K562 (cell line): ENCODE measurements at regions not wholly inside any gene's neighbourhood (a gene's known extent, or its start where the extent isn't known, plus 50 kb on each side); places are given as distances from the start of the nearest gene placed in this dataset.

Experiments used
- ATAC-seq: fragments of 200-7000 bp; cut with Tn5 transposase; 3 replicates; pipeline ENCODE4 v1.9.1; 2020; ENCODE audit warnings: moderate library complexity
- BruUV-seq: library from RNA; stranded (reverse); fragments of 400-500 nt; replicated peaks from 2 replicates; lab custom pipeline; 2021; lab: Mats Ljungman, UMichigan
- CTCF ChIA-PET: fragments of 300-600 bp; formaldehyde crosslinking; extraction: SDS; loops from one replicate; lab custom pipeline; 2021; ENCODE audit warnings: low intra/inter-chr PET ratio; lab: Yijun Ruan, JAX
- POLR2A ChIA-PET: fragments of 300-600, 350-650 bp; sonication (Branson Sonifier 250); formaldehyde crosslinking; extraction: SDS; loops from one replicate; lab custom pipeline; 2021; ENCODE audit warnings: antibody characterized with exemption, inconsistent platforms; lab: Yijun Ruan, JAX
- DNase-seq, 4 experiments: peaks; one replicate each; pipeline versions ENCODE4 v3.0.0 to v3.0.0-alpha.2; 2011 to 2018; ENCODE audit warnings: low spot score in 3 of 4, mixed read lengths in 3 of 4; ENCODE audit errors: extremely low read depth in 1 of 4
- FAIRE-seq: peaks from 2 replicates; lab custom pipeline; 2011; peaks lifted over from hg19 to GRCh38; lab: Jason Lieb, UNC
- H2AFZ ChIP-seq: 2 replicates; pipeline ENCODE4 v1.6.0; 2011; ENCODE audit warnings: low read depth, low read length, control low read depth, inconsistent platforms
- H3K27ac ChIP-seq: fragments of 200-600 bp; 3 replicates; pipeline ENCODE4 v1.8.0; 2011; ENCODE audit warnings: low read depth, mild to moderate bottlenecking, control low read depth, inconsistent platforms, low read length, moderate library complexity, mixed read lengths; ENCODE audit errors: extremely low read depth
- H3K27me3 ChIP-seq, 2 experiments: fragments of 300-600 bp in 1 of 2; 2 replicates in 1 of 2; 3 replicates in 1 of 2; pipeline versions ENCODE4 v1.6.0 to v1.8.0; 2011; ENCODE audit warnings: inconsistent platforms in 2 of 2, low read length in 2 of 2, mild to moderate bottlenecking in 1 of 2, mixed read lengths in 1 of 2, moderate library complexity in 1 of 2; ENCODE audit not compliant: control insufficient read depth in 2 of 2, insufficient read depth in 2 of 2
- H3K36me3 ChIP-seq: fragments of 300-600 bp; 3 replicates; pipeline ENCODE4 v1.8.0; 2011; ENCODE audit warnings: mild to moderate bottlenecking, low read length, inconsistent platforms; ENCODE audit not compliant: control insufficient read depth, insufficient read depth
- H3K4me1 ChIP-seq, 2 experiments: fragments of 200-600 bp in 1 of 2; replicated peaks in 1 of 2; 2 replicates in 1 of 2; 3 replicates in 1 of 2; pipeline versions ENCODE4 v1.5.1 to v1.8.0; 2011; ENCODE audit warnings: inconsistent platforms in 2 of 2, low read length in 2 of 2, mild to moderate bottlenecking in 1 of 2, mixed read lengths in 1 of 2, moderate library complexity in 1 of 2; ENCODE audit not compliant: control insufficient read depth in 2 of 2, insufficient read depth in 2 of 2
- H3K4me2 ChIP-seq: 2 replicates; pipeline ENCODE4 v1.6.1; 2011; ENCODE audit warnings: low read length, control low read depth, inconsistent platforms, mixed read lengths; ENCODE audit not compliant: insufficient read depth
- H3K4me3 ChIP-seq: fragments of 200-600 bp; sonication (generic), shearing (Covaris generic); 2 replicates; pipeline ENCODE4 v1.5.1; 2016; ENCODE audit warnings: control low read depth, inconsistent platforms
- H3K79me2 ChIP-seq: fragments of 200-600 bp; 3 replicates; pipeline ENCODE4 v1.8.0; 2011; ENCODE audit warnings: low read length, inconsistent platforms; ENCODE audit not compliant: control insufficient read depth, insufficient read depth
- H3K9ac ChIP-seq, 2 experiments: 2 replicates each; pipeline versions ENCODE4 v1.6.0 to v1.6.1; 2011; ENCODE audit warnings: low read depth in 2 of 2, low read length in 2 of 2, control low read depth in 1 of 2, inconsistent platforms in 1 of 2, mild to moderate bottlenecking in 1 of 2, mixed read lengths in 1 of 2; ENCODE audit not compliant: insufficient read depth in 1 of 2
- H3K9me1 ChIP-seq: one replicate; pipeline ENCODE4 v1.6.0; 2011; ENCODE audit warnings: inconsistent platforms, mild to moderate bottlenecking, low read length, moderate library complexity; ENCODE audit not compliant: control insufficient read depth, insufficient read depth
- H3K9me3 ChIP-seq: replicated peaks from 2 replicates; pipeline ENCODE4 v1.5.1; 2011; ENCODE audit warnings: low read depth, low read length, inconsistent platforms; ENCODE audit not compliant: control insufficient read depth, insufficient read depth
- H4K20me1 ChIP-seq: replicated peaks from 2 replicates; pipeline ENCODE4 v1.6.1; 2011; ENCODE audit warnings: low read length, inconsistent platforms, mixed read lengths; ENCODE audit not compliant: control insufficient read depth, insufficient read depth
- CBFB ChIP-seq: sonication (generic); formaldehyde crosslinking; IDR thresholded peaks from 2 replicates; pipeline ENCODE4 v1.4.0; 2020; ENCODE audit warnings: mild to moderate bottlenecking, missing genetic modification reagents
- FIP1L1 ChIP-seq: fragments of 200-400 bp; formaldehyde crosslinking; IDR thresholded peaks from 2 replicates; pipeline ENCODE4 v1.6.1; 2018; ENCODE audit warnings: mild to moderate bottlenecking, low read depth, low read length; ENCODE audit not compliant: poor library complexity, severe bottlenecking
- KDM5B ChIP-seq: fragments of 200-600 bp; sonication (generic); IDR thresholded peaks from 2 replicates; pipeline ENCODE4 v1.6.1; 2012; ENCODE audit warnings: low read depth, mild to moderate bottlenecking, moderate library complexity, low read length, control low read depth, inconsistent platforms; ENCODE audit not compliant: insufficient replicate concordance
- RAD51 ChIP-seq: fragments of 450-650 bp; IDR thresholded peaks from 2 replicates; pipeline ENCODE4 v1.7.1; 2016; ENCODE audit warnings: low read depth, mild to moderate bottlenecking, borderline replicate concordance
- RBM15 ChIP-seq: fragments of 200-400 bp; formaldehyde crosslinking; IDR thresholded peaks from 2 replicates; pipeline ENCODE4 v1.6.1; 2018; ENCODE audit warnings: mild to moderate bottlenecking, low read length, moderate library complexity; ENCODE audit not compliant: insufficient read depth
- ZNF408 ChIP-seq: fragments of 250-450 bp; sonication (Bioruptor Pico); IDR thresholded peaks from 2 replicates; pipeline ENCODE4 v1.4.0; 2020; ENCODE audit warnings: low read depth, mild to moderate bottlenecking, moderate library complexity
- WGBS: fragments of 100-300 bp; shearing (Covaris generic); methylation state at CpG from one replicate; pipeline ENCODE4 v1.1.6; 2016; ENCODE audit warnings: low coverage, mixed read lengths; ENCODE audit not compliant: insufficient coverage; ENCODE audit errors: missing lambda C conversion rate; 5-methylcytosine and 5-hydroxymethylcytosine counted together
- in situ Hi-C: fragments of 300-500 bp; cut with MboI; formaldehyde crosslinking; loops from 4 replicates; pipeline ENCODE4 v1.15.0; 2018; ENCODE audit warnings: inconsistent platforms, mixed read lengths
- intact Hi-C: fragments of 100-400 bp; cut with micrococcal nuclease; formaldehyde crosslinking; loops from 2 replicates; pipeline ENCODE4 v1.14.2; 2022
- TF ChIP-seq, protein P1 (sequence below): fragments of 450-650 bp; IDR thresholded peaks from 2 replicates; pipeline ENCODE4 v1.6.1; 2017; ENCODE audit warnings: antibody characterized with exemption
- TF ChIP-seq, protein P2 (sequence below): fragments of 250-450 bp; sonication (Bioruptor Pico); IDR thresholded peaks from 2 replicates; pipeline ENCODE4 v1.4.0; 2020; ENCODE audit warnings: borderline replicate concordance
- TF ChIP-seq, protein P3 (sequence below): fragments of 250-450 bp; sonication (Bioruptor Pico); IDR thresholded peaks from 2 replicates; pipeline ENCODE4 v1.8.0; 2021; ENCODE audit warnings: moderate library complexity, mild to moderate bottlenecking, inconsistent platforms
- TF ChIP-seq, protein P4 (sequence below), 2 experiments: fragments of 450-650 bp in 1 of 2; IDR thresholded peaks; 2 replicates each; pipeline ENCODE4 v1.6.1; 2011 to 2017; ENCODE audit warnings: low read depth in 2 of 2, antibody characterized with exemption in 1 of 2, borderline replicate concordance in 1 of 2, low read length in 1 of 2, mild to moderate bottlenecking in 1 of 2, mixed read lengths in 1 of 2; ENCODE audit not compliant: control insufficient read depth in 1 of 2

DNA sequence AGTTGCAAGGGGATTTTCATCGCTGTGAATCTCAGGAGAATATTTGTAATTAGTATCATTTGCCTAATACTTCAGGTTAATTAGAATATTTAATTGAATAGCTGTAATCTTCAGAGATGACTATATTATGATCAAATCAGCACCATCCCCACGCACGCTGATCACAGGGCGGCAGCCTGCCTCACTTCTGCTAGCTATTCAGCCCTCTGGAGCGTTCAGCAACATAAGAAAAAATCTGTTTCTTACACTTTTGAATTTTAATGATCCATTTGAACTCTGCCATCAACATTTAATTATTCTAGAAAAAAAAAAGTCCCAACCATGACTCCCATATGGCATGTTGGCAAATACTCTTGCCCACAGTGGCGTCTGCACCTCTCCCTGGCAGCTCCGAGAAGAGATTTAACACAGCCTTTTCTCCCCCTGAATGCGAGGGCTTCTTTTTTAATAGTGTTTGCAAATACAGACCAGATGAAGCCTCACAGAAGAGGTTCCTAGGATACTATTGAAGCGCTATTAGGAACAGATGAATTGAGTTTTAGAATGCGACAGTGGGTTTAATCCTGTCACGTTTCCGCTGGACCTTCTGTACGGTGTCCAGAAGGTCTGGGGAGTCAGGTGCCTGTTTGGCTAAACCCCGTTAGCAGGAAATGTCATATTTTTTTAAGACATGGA lies 731.9 kb upstream of the SALL3 start (continued):
- TF ChIP-seq KDM5B, result no peak

DNA sequence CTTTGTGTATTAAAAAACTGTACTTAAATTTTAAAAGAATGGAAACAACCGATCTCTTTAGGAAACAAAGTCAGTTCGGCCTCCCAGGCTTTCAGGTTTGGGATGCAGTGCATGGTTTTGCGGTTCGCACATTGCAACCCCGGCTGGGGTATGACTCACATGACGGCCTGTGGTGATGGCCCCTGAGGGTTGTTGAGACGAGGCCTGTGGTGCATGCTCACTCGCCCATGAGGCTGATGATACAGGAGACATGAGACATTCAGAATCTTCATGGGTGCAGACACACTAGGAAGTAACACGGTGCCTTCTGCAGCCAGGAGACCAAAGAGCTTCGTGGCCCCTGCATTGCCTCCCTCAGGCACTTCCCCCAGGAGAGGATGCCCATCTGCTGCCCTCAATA lies 724.6 kb upstream of the SALL3 start:
- Histone ChIP-seq H3K9me3 (no peaks in the 10 kb centered on the region), H3K9me1 (no peaks in the 10 kb centered on the region), H3K4me2 (no peak overlapping the region), H3K27ac (no peak overlapping the region), H3K4me3 (no peak overlapping the region), H3K36me3 (no peaks in the 10 kb centered on the region), H3K4me1 (no peaks in the 10 kb centered on the region), H3K79me2 (no peaks in the 10 kb centered on the region), H4K20me1 (no peaks in the 10 kb centered on the region), H3K27me3 (no peaks in the 10 kb centered on the region), H2AFZ (no peak overlapping the region), H3K9ac (no peak overlapping the region)
- under 1% methylated on average over 8 of the region's 10 CpGs for WGBS
- DNase-seq (no peak), FAIRE-seq (no peak), ATAC-seq (no peak)
- POLR2A ChIA-PET, result no interaction called here
- in situ Hi-C loops (no loop called here), intact Hi-C loops (no loop called here)
- CTCF ChIA-PET, result no interaction called here
- no TSS peak for BruUV-seq
- TF ChIP-seq, protein P1, sequence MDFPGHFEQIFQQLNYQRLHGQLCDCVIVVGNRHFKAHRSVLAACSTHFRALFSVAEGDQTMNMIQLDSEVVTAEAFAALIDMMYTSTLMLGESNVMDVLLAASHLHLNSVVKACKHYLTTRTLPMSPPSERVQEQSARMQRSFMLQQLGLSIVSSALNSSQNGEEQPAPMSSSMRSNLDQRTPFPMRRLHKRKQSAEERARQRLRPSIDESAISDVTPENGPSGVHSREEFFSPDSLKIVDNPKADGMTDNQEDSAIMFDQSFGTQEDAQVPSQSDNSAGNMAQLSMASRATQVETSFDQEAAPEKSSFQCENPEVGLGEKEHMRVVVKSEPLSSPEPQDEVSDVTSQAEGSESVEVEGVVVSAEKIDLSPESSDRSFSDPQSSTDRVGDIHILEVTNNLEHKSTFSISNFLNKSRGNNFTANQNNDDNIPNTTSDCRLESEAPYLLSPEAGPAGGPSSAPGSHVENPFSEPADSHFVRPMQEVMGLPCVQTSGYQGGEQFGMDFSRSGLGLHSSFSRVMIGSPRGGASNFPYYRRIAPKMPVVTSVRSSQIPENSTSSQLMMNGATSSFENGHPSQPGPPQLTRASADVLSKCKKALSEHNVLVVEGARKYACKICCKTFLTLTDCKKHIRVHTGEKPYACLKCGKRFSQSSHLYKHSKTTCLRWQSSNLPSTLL, result no peak
- TF ChIP-seq RAD51 (no peak), ZNF408 (CRISPR knock-in tag) (no peak), RBM15 (no peak), FIP1L1 (no peak), CBFB (CRISPR knock-in tag) (no peak)
- TF ChIP-seq, protein P2, sequence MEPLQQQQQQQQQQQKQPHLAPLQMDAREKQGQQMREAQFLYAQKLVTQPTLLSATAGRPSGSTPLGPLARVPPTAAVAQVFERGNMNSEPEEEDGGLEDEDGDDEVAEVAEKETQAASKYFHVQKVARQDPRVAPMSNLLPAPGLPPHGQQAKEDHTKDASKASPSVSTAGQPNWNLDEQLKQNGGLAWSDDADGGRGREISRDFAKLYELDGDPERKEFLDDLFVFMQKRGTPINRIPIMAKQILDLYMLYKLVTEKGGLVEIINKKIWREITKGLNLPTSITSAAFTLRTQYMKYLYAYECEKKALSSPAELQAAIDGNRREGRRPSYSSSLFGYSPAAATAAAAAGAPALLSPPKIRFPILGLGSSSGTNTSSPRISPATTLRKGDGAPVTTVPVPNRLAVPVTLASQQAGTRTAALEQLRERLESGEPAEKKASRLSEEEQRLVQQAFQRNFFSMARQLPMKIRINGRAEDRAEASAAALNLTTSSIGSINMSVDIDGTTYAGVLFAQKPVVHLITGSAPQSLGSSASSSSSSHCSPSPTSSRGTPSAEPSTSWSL (CRISPR knock-in tag), result no peak
- TF ChIP-seq, protein P3, sequence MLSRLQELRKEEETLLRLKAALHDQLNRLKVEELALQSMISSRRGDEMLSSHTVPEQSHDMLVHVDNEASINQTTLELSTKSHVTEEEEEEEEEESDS (CRISPR knock-in tag), result no peak
- TF ChIP-seq, protein P4, sequence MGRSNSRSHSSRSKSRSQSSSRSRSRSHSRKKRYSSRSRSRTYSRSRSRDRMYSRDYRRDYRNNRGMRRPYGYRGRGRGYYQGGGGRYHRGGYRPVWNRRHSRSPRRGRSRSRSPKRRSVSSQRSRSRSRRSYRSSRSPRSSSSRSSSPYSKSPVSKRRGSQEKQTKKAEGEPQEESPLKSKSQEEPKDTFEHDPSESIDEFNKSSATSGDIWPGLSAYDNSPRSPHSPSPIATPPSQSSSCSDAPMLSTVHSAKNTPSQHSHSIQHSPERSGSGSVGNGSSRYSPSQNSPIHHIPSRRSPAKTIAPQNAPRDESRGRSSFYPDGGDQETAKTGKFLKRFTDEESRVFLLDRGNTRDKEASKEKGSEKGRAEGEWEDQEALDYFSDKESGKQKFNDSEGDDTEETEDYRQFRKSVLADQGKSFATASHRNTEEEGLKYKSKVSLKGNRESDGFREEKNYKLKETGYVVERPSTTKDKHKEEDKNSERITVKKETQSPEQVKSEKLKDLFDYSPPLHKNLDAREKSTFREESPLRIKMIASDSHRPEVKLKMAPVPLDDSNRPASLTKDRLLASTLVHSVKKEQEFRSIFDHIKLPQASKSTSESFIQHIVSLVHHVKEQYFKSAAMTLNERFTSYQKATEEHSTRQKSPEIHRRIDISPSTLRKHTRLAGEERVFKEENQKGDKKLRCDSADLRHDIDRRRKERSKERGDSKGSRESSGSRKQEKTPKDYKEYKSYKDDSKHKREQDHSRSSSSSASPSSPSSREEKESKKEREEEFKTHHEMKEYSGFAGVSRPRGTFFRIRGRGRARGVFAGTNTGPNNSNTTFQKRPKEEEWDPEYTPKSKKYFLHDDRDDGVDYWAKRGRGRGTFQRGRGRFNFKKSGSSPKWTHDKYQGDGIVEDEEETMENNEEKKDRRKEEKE (IDR thresholded peaks at IDR 0.05; ENCODE audit: borderline replicate concordance in 1 of 2, control insufficient read depth in 1 of 2, low read depth in 2 of 2, low read length in 1 of 2), result no peak
